GM18498 (cell line): ENCODE measurements at regions not wholly inside any gene's neighbourhood (a gene's known extent, or its start where the extent isn't known, plus 50 kb on each side); places are given as distances from the start of the nearest gene placed in this dataset.

Experiments
- ATAC-seq: cut with Tn5 transposase; IDR thresholded peaks from one replicate; pipeline ENCODE4 v1.9.1; 2021; ENCODE audit warnings: mild to moderate bottlenecking, moderate library complexity; ENCODE audit not compliant: unreplicated experiment

DNA sequence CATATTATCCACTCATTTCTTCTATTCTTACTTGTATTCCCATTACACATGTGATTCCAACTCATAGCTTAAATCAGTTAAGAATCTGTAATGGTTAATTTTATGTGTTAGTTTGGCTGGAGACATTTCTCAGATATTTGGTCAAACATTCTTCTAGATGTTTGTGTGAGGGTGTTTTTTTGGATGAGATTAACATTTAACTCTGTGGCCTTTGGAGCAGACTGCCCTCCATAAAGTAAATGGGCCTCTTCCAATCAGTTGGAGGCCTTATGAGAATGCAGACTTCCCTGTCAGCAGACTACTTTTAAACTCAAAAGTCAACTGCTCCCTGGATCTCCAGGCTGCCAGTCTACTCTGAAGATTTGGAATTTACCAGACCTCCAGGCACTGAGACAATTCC, 976.8 kb upstream of the ACVR2A start:
- ATAC-seq = no peak

DNA sequence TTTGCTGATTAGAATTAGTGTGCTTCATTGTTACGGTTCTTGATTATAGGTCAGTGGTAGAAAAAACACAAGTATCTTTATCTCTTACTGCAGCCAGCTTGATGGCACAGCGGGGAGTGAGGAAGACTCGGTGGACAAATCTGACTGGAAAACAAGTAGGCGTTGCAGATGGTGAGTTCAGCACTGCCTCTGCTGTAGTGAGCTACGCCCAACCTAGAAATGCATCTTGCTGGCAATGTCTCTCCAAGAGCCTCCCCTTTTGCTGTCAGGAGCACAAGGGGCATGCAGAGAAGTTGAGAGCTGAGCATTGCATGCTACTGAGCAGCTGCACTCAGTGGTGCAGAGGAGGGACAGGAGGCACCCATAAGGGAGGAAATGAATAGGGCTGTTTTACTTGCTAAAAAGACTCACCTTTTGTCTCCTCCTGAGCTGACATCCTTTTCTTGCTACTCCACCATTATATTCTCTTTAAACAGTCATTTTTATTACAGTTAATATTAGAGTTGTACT, 977.3 kb upstream of the ACVR2A start:
- no peak for ATAC-seq

DNA sequence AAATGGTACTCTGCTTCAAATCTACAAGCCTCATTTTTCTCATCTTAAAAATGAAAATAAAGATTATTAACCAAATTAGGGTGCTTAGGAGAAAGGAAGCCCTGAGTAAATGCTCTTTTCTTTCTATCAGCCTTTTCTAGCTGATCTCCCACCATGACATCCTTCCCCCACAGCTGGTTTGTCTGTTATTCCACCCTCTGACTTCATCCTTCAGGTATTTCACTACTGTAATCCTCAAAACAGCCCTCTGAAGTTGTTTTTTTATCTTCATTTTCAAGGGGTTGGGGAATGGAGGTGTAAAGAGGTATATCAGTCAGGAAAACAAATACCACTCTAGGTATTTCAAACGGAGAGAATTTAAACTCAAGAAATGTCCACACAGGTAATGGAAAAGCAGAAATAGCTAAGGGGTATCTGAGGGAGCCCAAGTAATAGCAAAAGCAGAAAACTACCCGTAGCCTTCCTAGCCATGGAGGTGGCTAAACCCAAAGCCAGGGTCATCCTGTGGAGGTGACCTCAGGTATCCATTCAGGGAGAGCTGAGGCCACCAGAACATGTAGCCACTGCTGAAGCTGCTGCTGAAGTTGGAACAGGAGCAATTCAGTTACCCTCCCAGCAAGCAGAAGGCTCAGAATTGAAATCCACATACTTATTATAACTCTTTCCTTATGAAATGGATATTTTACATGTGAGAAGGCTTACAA, 990.9 kb upstream of the ACVR2A start:
- no peak for ATAC-seq

DNA sequence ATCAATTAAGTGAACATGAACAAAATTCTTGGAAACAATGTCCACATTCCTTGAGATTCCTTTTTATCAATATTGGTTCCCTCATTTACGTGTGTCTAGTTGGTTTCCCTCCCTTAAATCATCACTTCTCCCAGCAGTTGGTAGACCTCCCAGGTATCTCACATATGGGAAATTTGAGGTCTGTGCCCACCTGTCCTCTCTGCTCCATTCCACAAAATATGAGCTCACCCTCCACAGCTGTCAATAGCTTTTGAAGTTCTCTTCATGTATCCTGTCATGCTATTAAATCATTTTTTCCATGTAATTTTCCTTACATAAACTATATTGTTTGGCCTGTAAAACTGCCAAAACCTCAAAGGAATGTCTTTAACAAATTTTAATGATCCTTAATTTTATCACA, 992.2 kb upstream of the ACVR2A start:
- no peak for ATAC-seq

DNA sequence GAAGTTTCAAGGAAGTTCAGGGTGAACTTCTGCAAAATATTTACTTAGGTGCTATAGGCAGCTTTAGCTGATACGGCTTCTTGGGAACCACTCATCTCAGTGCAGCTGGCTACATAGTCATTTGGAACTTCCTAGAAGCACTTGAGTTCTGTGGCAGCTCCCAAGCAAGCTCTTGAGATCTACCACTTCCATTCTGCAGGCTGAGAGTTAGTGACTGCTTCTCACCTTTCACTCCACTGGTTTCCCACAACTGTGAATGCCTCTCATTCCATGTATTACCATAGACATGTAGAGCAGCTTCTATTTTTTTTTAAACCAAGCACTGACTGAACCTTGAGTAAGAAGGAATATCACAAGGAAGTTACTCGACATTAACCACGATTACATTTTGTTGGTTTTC, 994.1 kb upstream of the ACVR2A start:
- ATAC-seq = no peak

DNA sequence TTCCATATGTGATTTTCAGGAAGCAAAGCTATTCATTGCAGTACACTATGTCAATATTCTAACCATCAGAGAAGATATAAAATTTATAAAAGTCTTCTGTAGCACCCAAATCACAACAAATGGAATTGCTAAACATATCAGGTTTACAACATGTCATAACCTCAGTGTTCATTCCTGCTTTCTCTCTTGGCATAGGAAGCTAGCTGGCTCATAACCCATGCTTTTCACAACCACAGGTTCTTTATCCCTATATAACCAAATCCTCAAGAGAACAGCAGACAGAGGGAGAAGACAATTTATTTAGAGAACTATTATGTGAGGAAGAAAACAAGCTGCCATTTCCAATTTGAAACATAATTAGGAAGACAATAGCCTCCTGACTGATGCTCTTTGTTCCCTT, 997.0 kb upstream of the ACVR2A start:
- no peak for ATAC-seq

DNA sequence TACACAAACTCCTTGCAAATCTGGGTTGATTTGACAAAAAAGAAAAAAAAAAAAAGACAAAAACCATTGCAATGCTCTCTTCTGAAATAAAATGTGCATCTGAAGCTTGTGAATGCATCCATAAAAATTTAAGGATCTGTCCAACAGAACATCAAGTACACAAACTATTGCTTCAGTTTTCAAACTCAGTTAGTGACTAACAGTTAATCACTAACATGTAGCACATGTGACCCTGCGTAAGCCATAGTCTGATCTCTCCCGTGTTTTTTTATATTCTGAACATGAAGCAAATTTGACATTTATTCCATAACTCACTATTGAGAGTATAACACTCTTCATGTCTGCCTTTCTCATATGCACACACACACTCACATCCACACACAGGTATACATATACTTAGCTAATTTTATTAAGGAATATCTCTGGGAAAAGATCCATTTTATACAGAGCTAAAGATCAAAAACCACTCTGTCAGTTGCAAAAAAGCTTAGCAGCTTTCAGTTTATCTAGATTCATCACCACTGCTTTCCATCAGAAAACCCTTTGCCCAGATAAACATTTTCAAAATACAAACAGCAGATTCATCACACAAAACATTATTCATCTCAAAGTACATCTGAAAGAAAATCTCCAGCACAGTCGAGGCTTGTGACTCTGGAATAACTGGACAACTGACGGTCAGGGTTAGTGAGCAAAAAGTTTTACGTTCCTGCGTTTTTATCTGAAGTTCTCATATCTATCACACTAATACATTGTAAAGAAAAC, 1000.4 kb upstream of the ACVR2A start:
- no peak for ATAC-seq

DNA sequence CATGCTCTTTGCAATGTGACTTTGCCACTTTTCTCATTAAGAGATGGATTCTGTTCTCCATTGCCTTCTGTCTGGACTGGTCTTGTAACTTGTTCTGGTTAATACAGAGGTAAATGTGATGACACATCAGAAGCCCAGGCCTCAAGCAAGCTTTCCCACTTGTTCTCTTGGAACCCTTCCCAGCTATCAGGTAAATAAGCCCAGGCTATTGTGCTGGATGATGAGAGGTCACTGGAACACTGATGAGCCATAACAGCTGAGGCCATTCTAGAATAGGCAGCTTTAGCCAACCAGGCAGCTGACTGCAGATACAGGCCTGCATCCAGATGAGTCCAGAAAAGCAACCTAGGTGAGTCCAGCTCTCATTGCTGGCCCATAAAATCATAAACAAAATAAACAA, 1007.0 kb upstream of the ACVR2A start:
- no peak for ATAC-seq

DNA sequence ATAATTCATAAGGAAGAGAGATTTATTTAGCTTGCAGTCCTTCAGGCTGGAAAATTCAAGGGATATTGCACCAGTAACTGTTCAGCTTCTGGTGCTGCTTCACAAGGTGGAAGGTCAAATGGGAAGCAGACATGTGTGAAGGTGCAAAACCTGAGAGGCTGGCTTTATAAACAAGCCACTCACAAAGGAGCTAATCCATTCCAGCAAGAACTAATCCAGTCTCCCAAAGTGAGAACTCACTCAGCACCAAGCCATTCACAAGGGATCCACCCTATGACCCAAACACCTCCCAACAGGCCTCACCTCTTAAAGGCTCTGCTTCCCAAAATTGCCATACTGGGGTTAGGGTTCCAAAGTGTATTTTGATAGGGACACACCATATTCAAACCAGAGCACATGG, 1018.4 kb upstream of the ACVR2A start:
- ATAC-seq = no peak

DNA sequence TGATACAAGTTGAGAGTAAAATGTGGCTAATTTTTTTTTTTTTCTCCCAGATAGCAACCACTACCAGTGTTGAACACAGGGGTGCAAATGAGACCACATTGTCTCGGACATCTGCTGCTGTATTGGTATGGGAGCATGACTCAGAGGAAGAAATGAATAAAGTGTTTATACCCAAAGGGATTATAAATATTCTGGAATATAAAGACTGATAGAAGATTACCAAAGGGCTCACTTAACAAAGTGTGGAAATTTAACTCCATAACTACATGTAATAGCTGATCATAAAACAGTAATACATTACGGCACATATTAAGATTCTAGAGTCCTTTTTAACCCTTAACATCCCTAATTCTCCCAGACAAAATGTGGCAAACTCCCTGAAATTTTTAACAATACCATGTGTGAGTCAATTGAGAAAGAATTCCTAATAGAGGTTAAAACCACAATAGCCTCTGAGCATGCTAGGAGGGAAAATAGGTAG, 1023.0 kb upstream of the ACVR2A start:
- ATAC-seq = no peak

DNA sequence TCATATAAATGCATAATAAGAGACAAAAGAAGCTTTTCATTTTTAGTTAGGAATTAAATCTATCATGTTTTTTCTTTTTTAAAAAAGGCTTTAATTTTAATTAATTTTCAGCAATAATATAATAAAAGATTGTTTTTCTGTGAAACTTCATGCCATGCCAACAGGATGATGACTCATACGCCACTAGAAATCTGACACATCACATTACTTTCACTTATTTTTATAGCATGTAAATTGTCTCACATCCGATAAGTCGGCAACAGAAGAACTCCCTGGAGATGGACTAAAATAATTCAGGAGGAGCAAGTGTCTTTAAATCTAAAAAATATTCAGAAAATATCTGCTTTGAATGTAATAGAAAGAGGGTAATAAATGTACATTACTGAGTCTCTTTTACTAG, 1024.2 kb upstream of the ACVR2A start:
- no peak for ATAC-seq

DNA sequence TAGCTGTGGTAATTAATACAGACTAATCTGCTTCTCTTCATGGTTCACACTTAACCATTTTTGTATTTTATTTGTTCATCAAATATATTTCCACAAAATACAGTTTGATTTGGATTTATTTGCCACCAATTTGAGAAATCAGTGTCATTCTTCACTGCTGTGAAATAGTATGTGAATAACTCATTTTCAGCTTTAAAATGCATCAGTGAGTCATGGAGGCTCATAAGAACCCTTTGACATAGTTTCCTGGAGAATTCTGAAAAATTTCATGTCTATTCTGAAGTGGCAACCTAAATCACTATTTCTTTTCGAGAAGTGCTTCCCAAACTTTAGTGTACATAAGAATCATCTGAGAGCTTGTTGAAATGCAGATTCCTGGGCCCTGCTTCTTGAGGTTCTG, 1026.7 kb upstream of the ACVR2A start:
- ATAC-seq = no peak

DNA sequence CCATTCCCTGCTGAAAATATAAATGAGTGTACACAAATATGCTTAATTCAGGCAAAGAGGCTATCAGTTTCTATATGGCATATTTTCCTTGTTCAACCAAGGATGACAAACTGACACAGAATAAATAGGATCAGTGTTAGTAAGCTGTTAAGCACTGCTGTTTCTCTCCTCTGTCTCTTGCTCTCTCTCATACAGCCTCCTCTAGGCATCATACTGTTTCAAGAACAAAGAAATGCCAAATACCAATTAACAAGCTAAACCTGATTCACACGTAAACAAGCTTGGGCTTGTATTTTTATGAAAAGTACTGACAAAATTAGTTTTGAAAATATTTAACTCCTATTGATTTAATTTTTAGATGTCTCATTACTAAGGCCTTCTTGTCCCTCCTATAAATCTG, 1027.2 kb upstream of the ACVR2A start:
- no peak for ATAC-seq

DNA sequence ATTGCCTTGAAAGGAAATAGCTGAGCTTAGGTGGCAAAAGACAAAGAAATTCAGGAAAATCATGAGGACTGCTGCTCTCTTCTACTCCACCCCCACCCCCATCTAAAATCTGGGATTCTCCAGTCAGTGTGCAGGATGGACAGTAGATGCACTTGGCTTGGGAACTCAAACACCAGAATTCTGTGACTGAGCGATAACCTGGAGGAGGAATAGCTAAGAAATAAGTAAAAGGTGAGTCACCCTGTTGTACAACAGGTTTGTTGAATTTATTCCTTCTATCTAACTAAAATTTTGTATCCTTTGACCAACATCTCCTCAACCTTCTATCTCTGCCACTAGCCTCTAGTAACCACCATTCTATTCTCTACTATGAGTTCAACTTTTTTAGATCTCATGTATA, 1029.9 kb upstream of the ACVR2A start:
- no peak for ATAC-seq

DNA sequence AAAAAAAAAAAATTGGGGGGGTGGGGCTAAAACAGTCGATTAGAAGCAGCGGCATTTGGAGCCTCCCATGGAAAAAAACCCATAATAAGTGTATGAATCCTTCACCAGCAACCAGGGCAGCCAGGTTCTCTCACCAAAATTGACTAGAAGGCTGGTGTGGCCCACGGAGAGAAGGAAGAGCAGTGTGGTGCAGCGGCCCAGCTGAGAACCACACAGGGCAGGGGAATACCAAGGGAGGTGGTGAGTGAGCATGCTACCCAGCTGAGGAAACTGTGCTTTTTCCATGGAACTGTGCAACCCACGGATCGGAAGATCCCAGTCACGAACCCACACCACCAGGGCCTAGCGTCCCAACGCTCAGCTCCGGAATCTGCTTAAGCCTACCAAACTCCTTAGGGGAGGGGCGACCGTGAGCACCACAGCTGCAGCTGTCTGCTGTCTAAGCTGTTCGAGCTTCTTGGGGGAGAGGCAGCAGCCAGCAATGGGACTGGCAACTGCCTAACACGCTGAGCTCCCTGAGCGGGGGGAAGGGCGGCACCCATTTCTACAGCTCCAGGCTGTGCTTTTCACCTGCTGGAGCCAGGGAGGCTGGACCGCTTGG, 1037.2 kb upstream of the ACVR2A start:
- ATAC-seq = no peak

DNA sequence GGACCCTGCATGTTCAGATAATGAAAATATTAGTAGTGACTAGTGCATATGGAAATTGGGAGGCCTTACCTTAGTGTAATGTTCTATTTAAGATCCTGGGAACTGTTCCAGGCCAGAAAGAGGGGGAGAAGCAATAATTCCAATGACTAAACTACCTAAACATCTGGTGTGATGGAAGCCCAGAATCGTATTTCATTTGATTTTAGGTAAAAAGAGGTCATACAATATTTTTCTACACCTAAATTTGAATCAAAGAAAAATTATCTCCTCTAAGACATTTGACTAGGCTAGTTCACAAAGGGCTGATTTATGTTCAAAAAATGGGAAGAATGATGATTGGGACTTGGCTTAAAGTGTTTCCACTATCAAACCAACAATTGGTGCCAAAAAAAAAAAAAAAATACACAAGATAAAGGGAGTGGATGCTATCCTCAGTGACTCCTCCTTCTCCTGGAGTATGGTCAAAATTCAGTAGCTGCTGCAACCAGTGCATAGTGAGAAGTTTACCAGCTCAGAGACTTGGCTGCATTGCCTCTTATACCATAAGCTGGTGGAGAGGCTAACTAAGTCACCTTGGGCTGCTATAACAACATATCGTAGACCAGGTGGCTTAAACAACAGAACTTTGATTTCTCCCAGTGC, 1038.3 kb upstream of the ACVR2A start:
- no peak for ATAC-seq

DNA sequence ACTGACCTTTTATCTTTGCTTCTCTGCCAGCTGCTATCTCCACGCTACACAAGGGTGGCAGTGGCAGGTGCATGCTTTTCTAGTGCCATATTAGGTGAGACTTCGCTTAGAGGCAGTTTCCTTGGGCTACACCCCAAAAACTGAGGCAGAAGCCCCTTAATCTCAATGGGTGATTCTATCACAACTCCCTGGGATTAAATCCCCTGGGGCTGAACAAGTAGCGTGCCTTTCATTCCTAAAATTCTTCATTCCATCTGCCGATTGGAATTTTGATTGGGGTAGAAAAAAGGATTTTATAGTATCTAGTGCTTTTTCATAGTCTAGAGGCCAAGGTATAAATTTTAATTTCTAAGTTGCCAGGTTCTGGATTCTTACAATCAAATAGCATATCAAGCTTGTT, 1040.5 kb upstream of the ACVR2A start:
- ATAC-seq = no peak

DNA sequence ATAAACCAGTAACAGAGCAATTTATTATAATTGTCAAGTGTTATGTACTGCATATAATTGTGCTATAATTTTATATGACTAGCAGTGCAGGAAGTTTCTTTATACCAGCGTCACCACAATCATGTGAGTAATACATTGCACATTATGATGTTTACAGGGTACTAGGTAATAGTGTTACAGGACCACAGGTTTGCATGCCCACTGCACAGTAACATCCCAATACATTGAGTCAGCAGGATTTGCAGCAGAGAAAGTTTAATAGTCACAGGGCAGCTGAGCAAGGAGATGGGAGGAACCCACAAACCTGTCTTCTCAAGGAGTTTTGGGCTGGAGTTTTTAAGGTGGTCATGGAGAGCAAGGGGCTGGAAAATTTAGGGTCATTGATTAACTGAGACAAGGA, 1042.9 kb upstream of the ACVR2A start:
- no peak for ATAC-seq

DNA sequence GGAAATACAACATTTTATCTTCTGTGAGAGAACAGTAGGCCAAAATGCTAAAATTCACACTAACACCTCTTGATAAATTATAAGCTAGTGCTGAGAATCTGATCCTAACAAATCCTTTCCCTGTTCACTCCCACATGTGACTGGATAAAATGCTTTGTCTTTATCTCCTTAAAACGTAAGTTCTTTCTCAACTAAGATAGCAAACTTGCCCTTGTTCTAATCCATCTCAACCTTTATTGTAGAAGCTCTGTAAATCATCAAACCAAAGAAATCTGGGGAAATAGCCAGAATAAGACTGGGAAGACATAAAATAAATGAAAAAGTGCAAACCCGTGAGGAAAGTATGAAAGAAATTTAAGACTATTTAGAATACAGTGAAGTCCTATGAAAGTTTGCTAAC, 1058.4 kb upstream of the ACVR2A start:
- ATAC-seq = no peak

DNA sequence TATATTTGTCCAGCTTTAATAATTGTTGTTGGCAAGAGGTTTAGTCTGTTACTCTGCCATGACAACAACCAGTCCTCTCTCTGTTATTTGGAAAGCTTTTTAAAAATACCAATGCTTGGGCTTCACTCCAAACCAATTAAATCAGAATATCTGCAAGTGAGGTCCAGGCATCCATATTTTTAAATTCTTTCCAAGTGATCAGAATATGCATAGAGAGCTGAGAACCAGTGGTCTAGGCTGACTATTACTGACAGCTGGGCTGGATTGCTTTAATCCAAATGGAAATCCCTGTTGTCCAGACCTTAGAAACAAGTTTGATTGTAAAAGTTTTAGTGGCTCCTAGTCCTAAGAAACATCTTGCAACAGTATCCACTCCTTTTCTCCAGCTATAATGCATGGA, 1059.7 kb upstream of the ACVR2A start:
- no peak for ATAC-seq

DNA sequence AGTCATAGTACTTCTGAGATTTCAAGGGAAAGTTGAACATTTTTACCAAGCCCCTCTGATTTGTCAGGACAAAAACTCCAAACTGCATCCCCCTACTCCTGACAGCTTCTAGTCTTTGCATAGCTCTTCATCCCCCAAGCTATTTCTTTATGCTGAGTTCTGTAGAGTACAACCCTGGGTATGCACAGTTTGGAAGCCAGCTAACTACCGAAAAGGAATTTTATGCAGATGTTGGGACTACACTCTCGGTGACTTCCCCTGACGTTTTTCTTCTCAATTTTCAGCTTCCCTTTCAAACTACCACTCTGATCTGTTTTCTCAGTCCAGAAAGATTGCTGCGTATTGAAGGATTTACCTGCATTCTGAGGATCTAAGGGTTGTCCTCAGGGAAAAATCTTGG, 1060.2 kb upstream of the ACVR2A start:
- no peak for ATAC-seq

DNA sequence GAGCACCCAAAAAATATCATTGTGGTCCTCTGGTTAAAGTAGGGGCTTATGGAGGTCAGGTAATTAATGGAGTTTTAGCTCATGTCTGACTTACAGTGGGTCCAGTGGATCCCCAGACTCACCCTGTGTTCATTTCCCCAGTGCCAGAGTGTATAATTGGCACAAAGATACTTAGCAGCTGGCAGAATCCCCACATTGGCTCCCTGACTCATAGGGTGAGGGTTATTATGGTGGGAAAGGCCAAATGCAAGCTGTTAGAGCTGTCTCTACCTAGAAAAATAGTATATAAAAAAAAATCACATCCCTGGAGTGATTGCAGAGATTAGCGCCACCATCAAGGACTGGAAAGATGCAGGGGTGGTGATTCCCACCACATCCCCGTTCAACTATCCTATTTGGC, 1067.6 kb upstream of the ACVR2A start:
- no peak for ATAC-seq
